Mucosa of rectum (tissue), 2 donors: ENCODE measurements at regions not wholly inside any gene's neighbourhood (a gene's known extent, or its start where the extent isn't known, plus 50 kb on each side); places are given as distances from the start of the nearest gene placed in this dataset.

ENCODE experiments used
- H3K27ac ChIP-seq, 2 donors: one replicate each; pipeline ENCODE4 v1.7.0; 2013; ENCODE audit warnings: inconsistent platforms in 2 of 2, low read depth in 2 of 2, low read length in 2 of 2
- H3K27me3 ChIP-seq, 2 donors: one replicate each; pipeline ENCODE4 v1.7.0; 2013; ENCODE audit warnings: low read length in 2 of 2; ENCODE audit not compliant: control insufficient read depth in 2 of 2, insufficient read depth in 2 of 2
- H3K36me3 ChIP-seq, 2 donors: one replicate each; pipeline ENCODE4 v1.7.0; 2013; ENCODE audit warnings: low read length in 2 of 2; ENCODE audit not compliant: control insufficient read depth in 2 of 2, insufficient read depth in 2 of 2
- H3K4me1 ChIP-seq, 2 donors: one replicate each; pipeline ENCODE4 v1.7.0; 2013; ENCODE audit warnings: low read length in 2 of 2, mild to moderate bottlenecking in 1 of 2; ENCODE audit not compliant: control insufficient read depth in 2 of 2, insufficient read depth in 2 of 2
- H3K4me3 ChIP-seq, 2 donors: one replicate each; pipeline ENCODE4 v1.7.0; 2013; ENCODE audit warnings: low read length in 2 of 2
- H3K9ac ChIP-seq, 2 donors: one replicate each; pipeline ENCODE4 v1.7.0; 2013; ENCODE audit warnings: low read length in 2 of 2, low read depth in 1 of 2, mild to moderate bottlenecking in 1 of 2
- H3K9me3 ChIP-seq, 2 donors: one replicate each; pipeline ENCODE4 v1.7.0; 2013; ENCODE audit warnings: low read length in 2 of 2; ENCODE audit not compliant: control insufficient read depth in 2 of 2
- donor health status: healthy.
- donor health status: Normal muscosa, but diverticular disease.

- Histone ChIP-seq H3K4me1 (no peaks in the 10 kb centered on the region), H3K9ac (no peak overlapping the region), H3K27ac (no peak overlapping the region), H3K4me3 (no peak overlapping the region), H3K9me3 (no peaks in the 10 kb centered on the region), H3K36me3 (no peaks in the 10 kb centered on the region), H3K27me3 (no peaks in the 10 kb centered on the region)
Measured at GRCh38 chr15:38972831-38973230, 408.2 kb upstream of the RASGRP1 start.

GRCh38 chr15:38975282-38975990 lies 410.8 kb upstream of the RASGRP1 start:
- no peaks in the 10 kb centered on the region for H3K9me3 ChIP-seq
- no peaks in the 10 kb centered on the region for H3K27me3 ChIP-seq
- no peaks in the 10 kb centered on the region for H3K4me1 ChIP-seq
- no peak overlapping the region for H3K9ac ChIP-seq
- H3K4me3 ChIP-seq = no peak overlapping the region
- no peak overlapping the region for H3K27ac ChIP-seq
- no peaks in the 10 kb centered on the region for H3K36me3 ChIP-seq

GRCh38 chr15:38991126-38991525 lies 426.5 kb upstream of the RASGRP1 start:
- no peaks in the 10 kb centered on the region for H3K4me1 ChIP-seq
- H3K36me3 ChIP-seq = no peaks in the 10 kb centered on the region
- no peak overlapping the region for H3K9ac ChIP-seq
- H3K27ac ChIP-seq = no peak overlapping the region
- no peaks in the 10 kb centered on the region for H3K27me3 ChIP-seq
- no peak overlapping the region for H3K4me3 ChIP-seq
- no peaks in the 10 kb centered on the region for H3K9me3 ChIP-seq

GRCh38 chr15:38991701-38992100 lies 427.1 kb upstream of the RASGRP1 start:
- Histone ChIP-seq H3K9ac (no peak overlapping the region), H3K36me3 (no peaks in the 10 kb centered on the region), H3K4me1 (no peaks in the 10 kb centered on the region), H3K4me3 (no peak overlapping the region), H3K9me3 (no peaks in the 10 kb centered on the region), H3K27me3 (no peaks in the 10 kb centered on the region), H3K27ac (no peak overlapping the region)

- Histone ChIP-seq H3K27ac (no peak overlapping the region), H3K4me3 (no peak overlapping the region), H3K27me3 (no peaks in the 10 kb centered on the region), H3K36me3 (no peaks in the 10 kb centered on the region), H3K4me1 (no peaks in the 10 kb centered on the region), H3K9me3 (no peaks in the 10 kb centered on the region), H3K9ac (no peak overlapping the region)
Measured at GRCh38 chr15:38992506-38992905, 427.9 kb upstream of the RASGRP1 start.

GRCh38 chr15:38992930-38993329 lies 428.3 kb upstream of the RASGRP1 start:
- no peaks in the 10 kb centered on the region for H3K4me1 ChIP-seq
- no peaks in the 10 kb centered on the region for H3K9me3 ChIP-seq
- no peak overlapping the region for H3K9ac ChIP-seq
- no peak overlapping the region for H3K4me3 ChIP-seq
- H3K27me3 ChIP-seq = no peaks in the 10 kb centered on the region
- no peak overlapping the region for H3K27ac ChIP-seq
- no peaks in the 10 kb centered on the region for H3K36me3 ChIP-seq

- Histone ChIP-seq H3K36me3 (no peaks in the 10 kb centered on the region), H3K27ac (no peak overlapping the region), H3K9ac (no peak overlapping the region), H3K4me1 (no peaks in the 10 kb centered on the region), H3K27me3 (no peaks in the 10 kb centered on the region), H3K4me3 (no peak overlapping the region), H3K9me3 (no peaks in the 10 kb centered on the region)
Measured at GRCh38 chr15:38994310-38994709, 429.7 kb upstream of the RASGRP1 start.

GRCh38 chr15:38996111-38996631 lies 431.6 kb upstream of the RASGRP1 start:
- Histone ChIP-seq H3K9ac (no peak overlapping the region), H3K27me3 (no peaks in the 10 kb centered on the region), H3K27ac (no peak overlapping the region), H3K36me3 (no peaks in the 10 kb centered on the region), H3K9me3 (no peaks in the 10 kb centered on the region), H3K4me1 (no peaks in the 10 kb centered on the region), H3K4me3 (no peak overlapping the region)

GRCh38 chr15:38997841-38998240 lies 433.2 kb upstream of the RASGRP1 start:
- no peaks in the 10 kb centered on the region for H3K9me3 ChIP-seq
- H3K27me3 ChIP-seq = no peaks in the 10 kb centered on the region
- no peak overlapping the region for H3K27ac ChIP-seq
- H3K9ac ChIP-seq = no peak overlapping the region
- no peak overlapping the region for H3K4me3 ChIP-seq
- H3K36me3 ChIP-seq = no peaks in the 10 kb centered on the region
- H3K4me1 ChIP-seq = no peaks in the 10 kb centered on the region

- Histone ChIP-seq H3K4me1 (no peaks in the 10 kb centered on the region), H3K9ac (no peak overlapping the region), H3K4me3 (no peak overlapping the region), H3K27ac (no peak overlapping the region), H3K27me3 (no peaks in the 10 kb centered on the region), H3K9me3 (no peaks in the 10 kb centered on the region), H3K36me3 (no peaks in the 10 kb centered on the region)
Measured at GRCh38 chr15:39000008-39000734, 435.6 kb upstream of the RASGRP1 start.
